ENCODE measurements at regions not wholly inside any gene's neighbourhood (a gene's known extent, or its start where the extent isn't known, plus 50 kb on each side); places are given as distances from the start of the nearest gene placed in this dataset.

DNA sequence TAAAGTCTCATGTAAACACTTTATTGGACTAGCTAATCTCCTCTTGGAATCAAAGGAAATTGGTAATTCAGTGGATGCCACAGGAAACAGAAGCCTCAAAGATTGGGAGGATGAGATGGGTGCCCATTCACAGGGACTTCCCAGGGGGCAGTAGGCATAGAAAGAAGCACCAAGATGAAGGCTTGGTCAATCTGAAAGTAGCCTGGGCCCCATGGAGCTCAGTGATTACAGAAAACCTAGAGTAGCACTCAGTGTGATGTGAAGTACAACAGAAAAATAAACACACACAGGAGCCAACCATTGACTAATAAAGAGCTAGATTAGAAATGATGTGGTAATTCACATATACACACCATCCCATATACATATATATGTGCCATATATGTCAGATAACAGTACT is 560.6 kb downstream of the TBC1D4 start:
- POLR2A ChIA-PET: no interaction called here
- no peak overlapping the region for H3K27ac Mint-ChIP-seq
- H3K9me3 Mint-ChIP-seq: peaks cover 6% of the 10 kb centered on the region
- H3K4me3 Mint-ChIP-seq: no peak overlapping the region
- no peaks in the 10 kb centered on the region for H3K27me3 Mint-ChIP-seq
- H3K4me1 Mint-ChIP-seq: peaks cover 6% of the 10 kb centered on the region
- H3K36me3 Mint-ChIP-seq (ENCODE audit: low read depth): no peaks in the 10 kb centered on the region
- DNase-seq: no peak
- CTCF ChIA-PET: no interaction called here

GRCh38 chr13:74920920-74921319 is 561.0 kb downstream of the TBC1D4 start:
- CTCF ChIA-PET: no interaction called here
- peaks cover 6% of the 10 kb centered on the region for H3K9me3 Mint-ChIP-seq
- no peaks in the 10 kb centered on the region for H3K27me3 Mint-ChIP-seq
- no peak for DNase-seq
- no peak overlapping the region for H3K4me3 Mint-ChIP-seq
- H3K4me1 Mint-ChIP-seq: peaks cover 6% of the 10 kb centered on the region
- POLR2A ChIA-PET: no interaction called here
- no peaks in the 10 kb centered on the region for H3K36me3 Mint-ChIP-seq (ENCODE audit: low read depth)
- no peak overlapping the region for H3K27ac Mint-ChIP-seq

- ChIA-PET POLR2A (no interaction called here), CTCF (no interaction called here)
- Mint-ChIP-seq H3K4me3 (no peak overlapping the region), H3K27ac (no peak overlapping the region), H3K27me3 (no peaks in the 10 kb centered on the region), H3K4me1 (peaks cover 6% of the 10 kb centered on the region), H3K9me3 (peaks cover 6% of the 10 kb centered on the region), H3K36me3 (ENCODE audit: low read depth) (no peaks in the 10 kb centered on the region)
- no peak for DNase-seq
These were observed 561.6 kb downstream of the TBC1D4 start for GRCh38 chr13:74920361-74920760.

- no peak for DNase-seq
- no peaks in the 10 kb centered on the region for H3K27me3 Mint-ChIP-seq
- ChIA-PET CTCF (no interaction called here), POLR2A (no interaction called here)
- peaks cover 6% of the 10 kb centered on the region for H3K4me1 Mint-ChIP-seq
- no peaks in the 10 kb centered on the region for H3K36me3 Mint-ChIP-seq (ENCODE audit: low read depth)
- H3K9me3 Mint-ChIP-seq: peaks cover 6% of the 10 kb centered on the region
- no peak overlapping the region for H3K4me3 Mint-ChIP-seq
- no peak overlapping the region for H3K27ac Mint-ChIP-seq
These were observed 562.1 kb downstream of the TBC1D4 start for GRCh38 chr13:74919914-74920313.

- DNase-seq: no peak
- H3K4me3 Mint-ChIP-seq: no peak overlapping the region
- no peak overlapping the region for H3K27ac Mint-ChIP-seq
- H3K9me3 Mint-ChIP-seq: no peaks in the 10 kb centered on the region
- POLR2A ChIA-PET: no interaction called here
- no peaks in the 10 kb centered on the region for H3K27me3 Mint-ChIP-seq
- CTCF ChIA-PET: no interaction called here
- H3K36me3 Mint-ChIP-seq (ENCODE audit: low read depth): no peaks in the 10 kb centered on the region
- no peaks in the 10 kb centered on the region for H3K4me1 Mint-ChIP-seq
These were observed 569.1 kb downstream of the TBC1D4 start for GRCh38 chr13:74912898-74913297.

DNA sequence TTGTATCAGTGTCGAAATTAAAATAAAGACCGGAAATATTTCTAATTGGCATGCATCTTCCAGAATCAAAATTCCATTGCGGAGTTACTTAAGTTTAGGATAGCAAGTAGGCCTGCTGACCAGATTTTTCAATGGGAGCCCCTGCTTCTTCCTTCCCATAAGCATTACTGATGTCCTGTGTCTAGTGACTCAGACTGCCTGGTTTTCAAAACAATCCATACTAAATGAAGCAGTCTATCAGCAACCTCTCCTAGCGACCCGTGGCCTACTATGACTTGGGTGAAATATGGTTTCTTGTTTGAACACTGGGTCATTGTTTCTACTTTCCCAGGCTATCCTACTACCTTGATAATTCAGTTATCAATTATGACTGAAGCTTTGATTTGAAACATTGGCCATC is 571.6 kb downstream of the TBC1D4 start:
- H3K27me3 Mint-ChIP-seq: no peaks in the 10 kb centered on the region
- POLR2A ChIA-PET: no interaction called here

DNA sequence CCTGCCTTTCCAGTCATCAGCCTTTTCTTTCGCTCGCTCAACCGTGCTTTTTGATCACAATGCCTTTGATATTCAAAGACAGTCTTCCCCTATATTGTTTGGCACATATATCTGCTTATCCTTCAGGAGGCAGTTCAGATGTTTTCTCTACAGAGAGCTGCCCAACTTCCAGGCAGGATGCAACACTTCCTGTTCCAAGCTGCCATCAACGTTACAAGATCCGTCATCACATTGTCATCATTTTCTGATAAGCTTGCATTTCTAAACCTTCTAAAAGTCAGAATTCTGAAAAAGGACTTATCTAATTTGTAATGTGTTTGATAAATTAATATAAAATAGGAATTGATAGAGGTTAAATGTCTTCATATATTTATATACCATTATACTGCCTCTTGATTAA is 574.2 kb downstream of the TBC1D4 start:
- Mint-ChIP-seq H3K27ac (no peak overlapping the region), H3K4me3 (no peak overlapping the region), H3K36me3 (ENCODE audit: low read depth) (no peaks in the 10 kb centered on the region), H3K27me3 (no peaks in the 10 kb centered on the region), H3K4me1 (no peaks in the 10 kb centered on the region), H3K9me3 (no peaks in the 10 kb centered on the region)
- ChIA-PET CTCF (no interaction called here), POLR2A (no interaction called here)
- DNase-seq: no peak

More for the DNA sequence above, 571.6 kb downstream of the TBC1D4 start:
- Mint-ChIP-seq H3K27ac (no peak overlapping the region), H3K36me3 (ENCODE audit: low read depth) (no peaks in the 10 kb centered on the region), H3K4me1 (no peaks in the 10 kb centered on the region), H3K4me3 (no peak overlapping the region), H3K9me3 (no peaks in the 10 kb centered on the region)
- CTCF ChIA-PET: no interaction called here
- DNase-seq: no peak

DNA sequence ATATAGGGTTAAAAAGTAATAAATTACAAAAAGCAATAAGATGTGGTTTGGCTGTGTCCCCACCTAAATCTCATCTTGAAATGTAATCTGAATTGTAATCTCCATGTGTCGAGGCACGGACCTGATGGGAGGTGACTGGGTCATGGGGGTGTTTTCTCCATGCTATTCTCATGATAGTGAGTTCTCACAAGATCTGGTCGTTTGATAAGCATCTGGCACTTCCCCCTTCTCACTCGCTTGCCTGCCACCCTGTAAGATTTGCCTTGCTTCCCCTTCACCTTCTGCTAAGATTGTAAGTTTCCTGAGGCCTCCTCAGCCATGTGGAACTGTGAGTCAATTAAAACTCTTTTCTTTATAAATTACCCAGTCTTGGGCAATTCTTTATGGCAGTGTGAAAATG is 577.4 kb downstream of the TBC1D4 start:
- Mint-ChIP-seq H3K4me1 (no peaks in the 10 kb centered on the region), H3K4me3 (no peak overlapping the region), H3K27ac (no peak overlapping the region), H3K27me3 (no peaks in the 10 kb centered on the region), H3K36me3 (ENCODE audit: low read depth) (no peaks in the 10 kb centered on the region), H3K9me3 (no peaks in the 10 kb centered on the region)
- ChIA-PET POLR2A (no interaction called here), CTCF (no interaction called here)
- no peak for DNase-seq

DNA sequence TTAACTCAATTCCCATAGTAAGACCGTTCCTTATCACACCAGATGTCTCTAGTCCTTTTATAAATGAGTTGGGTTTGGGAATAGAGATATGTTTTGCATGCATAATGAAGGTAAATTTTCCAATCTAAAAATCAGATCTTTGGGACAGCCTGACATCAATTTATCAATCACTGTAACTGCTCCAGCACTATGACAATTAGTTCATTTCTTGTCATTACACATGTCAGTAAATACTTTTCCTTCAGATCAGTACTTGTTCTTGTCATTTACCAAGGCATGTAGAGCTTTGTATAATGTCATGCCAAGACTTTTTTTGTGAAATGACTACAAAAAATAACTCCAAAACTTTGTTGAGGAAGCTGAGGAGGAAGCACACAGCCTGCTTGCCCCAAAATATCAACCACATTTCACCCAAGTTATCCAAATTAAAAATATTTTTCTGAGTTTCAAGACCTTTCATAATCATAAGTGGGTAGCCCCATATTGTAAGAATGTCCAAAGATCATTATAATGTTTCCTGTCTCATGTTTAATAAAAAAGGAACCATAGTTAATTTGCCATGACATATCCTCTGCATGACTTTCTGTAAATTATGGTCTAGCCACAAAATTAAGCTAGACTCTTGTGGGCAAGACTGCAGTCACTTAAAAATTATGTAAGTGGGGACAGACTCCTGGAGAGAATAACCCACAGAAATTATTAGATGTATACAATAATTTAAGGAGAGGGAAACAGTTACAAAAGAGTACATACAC is 586.8 kb downstream of the TBC1D4 start:
- H3K27me3 Mint-ChIP-seq: peaks cover 2% of the 10 kb centered on the region

GRCh38 chr13:74892096-74892495 is 589.9 kb downstream of the TBC1D4 start:
- ChIA-PET CTCF (no interaction called here), POLR2A (no interaction called here)
- no peak for DNase-seq
- Mint-ChIP-seq H3K36me3 (ENCODE audit: low read depth) (no peaks in the 10 kb centered on the region), H3K4me3 (no peak overlapping the region), H3K4me1 (no peaks in the 10 kb centered on the region), H3K9me3 (no peaks in the 10 kb centered on the region), H3K27me3 (no peaks in the 10 kb centered on the region), H3K27ac (no peak overlapping the region)

More for the DNA sequence above, 586.8 kb downstream of the TBC1D4 start:
- H3K9me3 Mint-ChIP-seq: no peaks in the 10 kb centered on the region
- no peak for DNase-seq
- ChIA-PET CTCF (no interaction called here), POLR2A (no interaction called here)
- H3K4me1 Mint-ChIP-seq: no peaks in the 10 kb centered on the region
- no peak overlapping the region for H3K27ac Mint-ChIP-seq
- H3K36me3 Mint-ChIP-seq (ENCODE audit: low read depth): no peaks in the 10 kb centered on the region
- H3K4me3 Mint-ChIP-seq: no peak overlapping the region

DNA sequence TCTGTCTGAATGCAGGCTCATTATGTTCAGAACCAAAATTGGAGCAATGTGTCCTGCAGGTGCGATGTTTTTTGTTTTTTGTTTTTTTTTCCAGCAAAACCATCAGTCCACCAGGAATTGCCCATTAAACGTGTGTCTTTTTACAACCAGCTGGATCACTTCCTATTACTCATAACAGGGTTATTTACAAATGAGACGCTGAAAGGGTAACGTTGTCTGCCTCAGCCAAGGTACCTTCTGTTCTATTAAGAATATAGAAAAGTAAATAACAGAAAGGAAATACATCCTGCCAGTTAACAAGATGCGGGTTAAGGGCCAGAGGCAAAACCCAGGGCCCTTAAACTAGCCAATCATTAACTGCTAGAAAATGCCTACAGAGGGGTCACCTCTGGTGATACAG is 590.4 kb downstream of the TBC1D4 start:
- ChIA-PET POLR2A (no interaction called here), CTCF (no interaction called here)
- Mint-ChIP-seq H3K27ac (no peak overlapping the region), H3K4me3 (no peak overlapping the region), H3K4me1 (no peaks in the 10 kb centered on the region), H3K36me3 (ENCODE audit: low read depth) (no peaks in the 10 kb centered on the region), H3K27me3 (no peaks in the 10 kb centered on the region), H3K9me3 (no peaks in the 10 kb centered on the region)
- DNase-seq: no peak

- Mint-ChIP-seq H3K36me3 (ENCODE audit: low read depth) (no peaks in the 10 kb centered on the region), H3K27me3 (no peaks in the 10 kb centered on the region), H3K27ac (no peak overlapping the region), H3K4me3 (no peak overlapping the region), H3K9me3 (no peaks in the 10 kb centered on the region), H3K4me1 (no peaks in the 10 kb centered on the region)
- ChIA-PET CTCF (no interaction called here), POLR2A (no interaction called here)
- no peak for DNase-seq
These were observed 592.6 kb downstream of the TBC1D4 start for GRCh38 chr13:74889321-74889720.

DNA sequence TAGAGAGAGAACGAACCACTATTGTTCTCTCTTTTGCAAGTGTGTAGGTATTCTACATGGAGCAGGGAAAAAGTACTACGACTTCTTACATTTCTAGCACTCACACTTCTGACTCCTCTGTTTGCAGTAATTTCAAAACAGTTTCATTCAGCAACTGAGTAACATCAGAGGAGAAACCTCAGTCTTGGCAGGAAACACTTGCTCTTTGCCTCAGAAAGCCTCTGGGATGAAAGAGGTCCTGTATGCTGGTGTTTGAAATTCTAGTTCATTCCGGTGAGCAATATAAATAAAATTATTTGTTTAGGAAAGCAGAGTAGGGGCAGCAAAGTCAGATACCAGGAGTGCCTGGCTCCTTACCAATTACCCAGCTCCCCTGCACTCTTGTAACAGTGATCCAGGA is 595.5 kb downstream of the TBC1D4 start:
- ChIA-PET CTCF (no interaction called here), POLR2A (no interaction called here)
- H3K4me1 Mint-ChIP-seq: no peaks in the 10 kb centered on the region
- H3K27ac Mint-ChIP-seq: no peak overlapping the region
- H3K4me3 Mint-ChIP-seq: no peak overlapping the region
- DNase-seq: no peak
- no peaks in the 10 kb centered on the region for H3K9me3 Mint-ChIP-seq
- no peaks in the 10 kb centered on the region for H3K27me3 Mint-ChIP-seq
- H3K36me3 Mint-ChIP-seq (ENCODE audit: low read depth): no peaks in the 10 kb centered on the region

- no peaks in the 10 kb centered on the region for H3K9me3 Mint-ChIP-seq
- H3K36me3 Mint-ChIP-seq (ENCODE audit: low read depth): no peaks in the 10 kb centered on the region
- CTCF ChIA-PET: no interaction called here
- no peak overlapping the region for H3K4me3 Mint-ChIP-seq
- no peaks in the 10 kb centered on the region for H3K4me1 Mint-ChIP-seq
- no peak overlapping the region for H3K27ac Mint-ChIP-seq
- DNase-seq: no peak
- POLR2A ChIA-PET: no interaction called here
- no peaks in the 10 kb centered on the region for H3K27me3 Mint-ChIP-seq
These were observed 598.1 kb downstream of the TBC1D4 start for GRCh38 chr13:74883834-74884233.

Data from activated CD4-positive, alpha-beta memory T cell treated with anti-CD3 and anti-CD28 coated beads, Interleukin-2, amount 10 ng/mL, durations not matched to agents 7 days and 5 days (primary cell).